GM12872 (cell line): ENCODE measurements at regions not wholly inside any gene's neighbourhood (a gene's known extent, or its start where the extent isn't known, plus 50 kb on each side); places are given as distances from the start of the nearest gene placed in this dataset.

Experiments
- TF ChIP-seq, protein P1 (sequence below): IDR thresholded peaks from 3 replicates; pipeline ENCODE4 v1.5.1; 2011; ENCODE audit warnings: low read depth, mild to moderate bottlenecking, low read length, moderate library complexity; ENCODE audit not compliant: insufficient read depth

- TF ChIP-seq, protein P1, sequence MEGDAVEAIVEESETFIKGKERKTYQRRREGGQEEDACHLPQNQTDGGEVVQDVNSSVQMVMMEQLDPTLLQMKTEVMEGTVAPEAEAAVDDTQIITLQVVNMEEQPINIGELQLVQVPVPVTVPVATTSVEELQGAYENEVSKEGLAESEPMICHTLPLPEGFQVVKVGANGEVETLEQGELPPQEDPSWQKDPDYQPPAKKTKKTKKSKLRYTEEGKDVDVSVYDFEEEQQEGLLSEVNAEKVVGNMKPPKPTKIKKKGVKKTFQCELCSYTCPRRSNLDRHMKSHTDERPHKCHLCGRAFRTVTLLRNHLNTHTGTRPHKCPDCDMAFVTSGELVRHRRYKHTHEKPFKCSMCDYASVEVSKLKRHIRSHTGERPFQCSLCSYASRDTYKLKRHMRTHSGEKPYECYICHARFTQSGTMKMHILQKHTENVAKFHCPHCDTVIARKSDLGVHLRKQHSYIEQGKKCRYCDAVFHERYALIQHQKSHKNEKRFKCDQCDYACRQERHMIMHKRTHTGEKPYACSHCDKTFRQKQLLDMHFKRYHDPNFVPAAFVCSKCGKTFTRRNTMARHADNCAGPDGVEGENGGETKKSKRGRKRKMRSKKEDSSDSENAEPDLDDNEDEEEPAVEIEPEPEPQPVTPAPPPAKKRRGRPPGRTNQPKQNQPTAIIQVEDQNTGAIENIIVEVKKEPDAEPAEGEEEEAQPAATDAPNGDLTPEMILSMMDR: no peak
Measured at GRCh38 chr11:91047882-91048281, 825.0 kb upstream of the CHORDC1 start.

GRCh38 chr11:91046261-91046660, 823.4 kb upstream of the CHORDC1 start:
- TF ChIP-seq, protein P1: no peak

DNA sequence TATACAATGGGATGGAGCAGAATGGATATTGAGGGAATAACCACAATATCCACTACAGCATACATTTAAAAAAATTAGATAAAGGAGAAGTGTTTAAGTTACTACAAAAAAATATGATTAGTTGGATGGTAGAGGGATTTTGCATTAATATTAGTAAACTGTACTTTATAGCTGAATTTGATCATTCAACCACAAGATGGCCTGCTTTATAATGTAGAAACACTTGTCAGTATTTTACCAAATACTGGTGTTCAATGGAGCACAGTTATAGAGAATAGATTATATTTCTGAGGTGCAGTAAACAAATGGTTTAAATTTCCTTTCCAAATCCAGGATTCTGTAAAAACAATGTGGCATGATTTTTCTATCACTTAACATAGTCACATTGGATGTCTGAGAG, 818.8 kb upstream of the CHORDC1 start:
- TF ChIP-seq, protein P1: no peak

DNA sequence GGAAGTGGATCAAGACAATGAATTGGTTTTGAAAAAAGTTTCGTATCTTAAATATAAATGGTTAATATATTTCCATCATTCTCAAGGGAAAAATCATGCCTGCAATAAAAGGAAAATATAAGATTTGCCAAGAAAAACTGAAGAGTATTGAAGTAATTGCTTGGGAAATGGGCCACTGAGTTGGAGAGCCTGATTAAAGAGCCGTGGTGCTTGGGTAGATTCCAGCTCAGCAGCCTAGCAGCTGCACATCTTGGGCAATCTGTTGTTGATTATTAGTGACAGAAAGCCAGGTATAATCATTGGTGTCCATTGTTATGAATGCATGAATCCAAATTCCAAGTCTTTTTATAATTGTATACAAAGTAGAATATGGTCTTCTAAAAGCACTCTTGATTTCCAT, 800.9 kb upstream of the CHORDC1 start:
- TF ChIP-seq, protein P1: no peak

DNA sequence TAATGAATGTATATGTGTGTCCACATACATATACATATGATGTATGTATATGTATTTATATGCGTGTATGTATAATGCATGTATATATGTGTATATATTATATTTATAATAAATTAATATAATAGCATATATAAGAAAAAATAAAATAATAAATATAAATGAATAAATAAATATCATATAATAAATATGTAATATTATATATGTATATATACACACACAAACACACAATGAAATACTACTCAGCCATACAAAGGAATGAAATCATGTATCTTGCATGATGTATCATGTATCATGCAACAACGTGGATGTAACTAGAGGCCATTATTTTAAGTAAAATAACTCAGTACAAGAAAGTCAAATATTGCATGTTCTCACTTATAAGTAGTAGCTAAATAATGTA, 788.7 kb upstream of the CHORDC1 start:
- TF ChIP-seq, protein P1: no peak

- TF ChIP-seq, protein P1: no peak
Measured at GRCh38 chr11:91005458-91005857, 782.6 kb upstream of the CHORDC1 start.

- TF ChIP-seq, protein P1: no peak
Measured at GRCh38 chr11:90997241-90997640, 774.4 kb upstream of the CHORDC1 start.

GRCh38 chr11:90947930-90948329, 725.1 kb upstream of the CHORDC1 start:
- TF ChIP-seq, protein P1: no peak
